Activated T-cell treated with anti-CD3 and anti-CD28 coated beads, Interleukin-2, amount 50 U/mL, for 4 hours (primary cell): ENCODE measurements at regions not wholly inside any gene's neighbourhood (a gene's known extent, or its start where the extent isn't known, plus 50 kb on each side); places are given as distances from the start of the nearest gene placed in this dataset.

Experiments
- ATAC-seq, 2 donors: fragments of 200-7000 bp; cut with Tn5 transposase; one replicate each; pipeline ENCODE4 v1.10.0; 2021
- DNase-seq: peaks from one replicate; pipeline ENCODE4 v3.0.0-alpha.2; 2020
- H3K27me3 Mint-ChIP-seq: one replicate; pipeline ENCODE4 v1.8.0; 2021; ENCODE audit warnings: low read depth, mixed read lengths
- H3K36me3 Mint-ChIP-seq: one replicate; pipeline ENCODE4 v1.8.0; 2022; ENCODE audit warnings: mixed read lengths; ENCODE audit not compliant: insufficient read depth
- H3K4me1 Mint-ChIP-seq: one replicate; pipeline ENCODE4 v1.8.0; 2021; ENCODE audit warnings: low read depth, mixed read lengths
- H3K4me3 Mint-ChIP-seq: one replicate; pipeline ENCODE4 v1.8.0; 2021; ENCODE audit warnings: mild to moderate bottlenecking, moderate library complexity, mixed read lengths
- H3K9me3 Mint-ChIP-seq: one replicate; pipeline ENCODE4 v1.8.0; 2021; ENCODE audit warnings: mixed read lengths

DNA sequence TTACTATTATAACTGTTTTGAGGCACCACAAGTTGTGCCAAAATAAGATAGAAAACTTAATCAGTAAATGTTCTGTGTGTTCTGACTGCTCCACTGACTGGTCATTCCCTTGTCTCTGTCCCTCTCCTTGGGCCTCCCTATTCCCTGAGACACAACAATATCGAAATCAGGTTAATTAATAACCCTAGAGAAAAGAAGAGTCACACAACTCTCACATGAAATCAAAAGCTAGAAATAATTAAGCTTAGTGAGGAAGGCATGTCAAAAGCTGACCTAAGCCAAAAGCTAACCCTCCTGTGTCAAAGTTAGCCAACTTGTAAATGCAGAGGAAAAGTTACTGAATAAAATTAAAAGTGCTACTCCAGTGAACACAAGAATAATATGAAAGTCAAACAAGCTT lies 53.8 kb upstream of the CCDC196 start:
- no peaks in the 10 kb centered on the region for H3K27me3 Mint-ChIP-seq
- ATAC-seq (no peak), DNase-seq (no peak)
- no peaks in the 10 kb centered on the region for H3K4me1 Mint-ChIP-seq
- H3K4me3 Mint-ChIP-seq: no peak overlapping the region
- peaks cover 13% of the 10 kb centered on the region for H3K9me3 Mint-ChIP-seq
- peaks cover 1% of the 10 kb centered on the region for H3K36me3 Mint-ChIP-seq

- H3K9me3 Mint-ChIP-seq: peaks cover 23% of the 10 kb centered on the region
- no peaks in the 10 kb centered on the region for H3K4me1 Mint-ChIP-seq
- no peak for ATAC-seq
- H3K4me3 Mint-ChIP-seq: no peak overlapping the region
- H3K36me3 Mint-ChIP-seq: peaks cover 3% of the 10 kb centered on the region
- H3K27me3 Mint-ChIP-seq: no peaks in the 10 kb centered on the region
- no peak for DNase-seq
Observed at GRCh38 chr14:66434464-66434863, 51.7 kb upstream of the CCDC196 start.

GRCh38 chr14:66435683-66436082 lies 50.5 kb upstream of the CCDC196 start:
- H3K36me3 Mint-ChIP-seq: peaks cover 3% of the 10 kb centered on the region
- H3K27me3 Mint-ChIP-seq: no peaks in the 10 kb centered on the region
- H3K4me1 Mint-ChIP-seq: no peaks in the 10 kb centered on the region
- ATAC-seq (no peak), DNase-seq (no peak)
- no peak overlapping the region for H3K4me3 Mint-ChIP-seq
- peaks cover 35% of the 10 kb centered on the region for H3K9me3 Mint-ChIP-seq
